ENCODE measurements at regions not wholly inside any gene's neighbourhood (a gene's known extent, or its start where the extent isn't known, plus 50 kb on each side); places are given as distances from the start of the nearest gene placed in this dataset.

- Histone ChIP-seq H3K27ac (ENCODE audit: control insufficient read depth, insufficient read depth, low read length) (no peak overlapping the region), H4K20me1 (ENCODE audit: control insufficient read depth, extremely low read depth, insufficient read depth, low read length) (no peaks in the 10 kb centered on the region), H3K27me3 (ENCODE audit: control insufficient read depth, extremely low read depth, insufficient read depth, low read length) (peaks cover 43% of the 10 kb centered on the region), H2AFZ (ENCODE audit: control insufficient read depth, low read length) (peak overlapping the region; percentile 12), H3K79me2 (ENCODE audit: control insufficient read depth, insufficient read depth, low read length) (no peaks in the 10 kb centered on the region), H3K4me1 (ENCODE audit: control insufficient read depth, extremely low read depth, insufficient read depth, low read length) (no peaks in the 10 kb centered on the region), H3K4me3 (ENCODE audit: control insufficient read depth in 2 of 3, extremely low read depth in 1 of 3, insufficient read depth in 2 of 3, low read depth in 1 of 3, low read length in 3 of 3) (peak overlapping the region in 1 of 3 experiments; percentile 3), H3K9me1 (ENCODE audit: control insufficient read depth, extremely low read depth, insufficient read depth, low read length) (no peaks in the 10 kb centered on the region), H3K9ac (ENCODE audit: control insufficient read depth, extremely low read depth, insufficient read depth, low read length) (no peak overlapping the region), H3K9me3 (ENCODE audit: control insufficient read depth, low read depth, low read length) (no peaks in the 10 kb centered on the region), H3K4me2 (ENCODE audit: control insufficient read depth, extremely low read depth, insufficient read depth, low read depth, low read length) (peak overlapping the region; percentile 27), H3K36me3 (ENCODE audit: control insufficient read depth in 2 of 2, extremely low read depth in 1 of 2, insufficient read depth in 2 of 2, low read length in 2 of 2) (no peaks in the 10 kb centered on the region)
- TF ChIP-seq EZH2 (IDR thresholded peaks at IDR 0.05; ENCODE audit: low read length): peak; percentile 56
- TF ChIP-seq CTCF (optimal IDR thresholded peaks at IDR 0.05 in 1 of 3, IDR thresholded peaks at IDR 0.05 in 1 of 3, conservative IDR thresholded peaks at IDR 0.05 in 1 of 3; ENCODE audit: extremely low read depth in 1 of 3, insufficient read depth in 2 of 3, low read length in 3 of 3): no peak
- DNase-seq (ENCODE audit: low read depth, low spot score) (no peak), FAIRE-seq (no peak)
- dilution Hi-C loops (cut with MboI; ENCODE audit: extremely low pct_ligation_motif_present, low sequenced_read_pairs): no loop called here
Measured at GRCh38 chr3:128555098-128555825, 62.3 kb upstream of the GATA2 start.

GRCh38 chr3:128554465-128555097 is 61.6 kb upstream of the GATA2 start:
- no peak overlapping the region for H3K4me3 ChIP-seq (ENCODE audit: control insufficient read depth in 2 of 3, extremely low read depth in 1 of 3, insufficient read depth in 2 of 3, low read depth in 1 of 3, low read length in 3 of 3)
- TF ChIP-seq EZH2 (IDR thresholded peaks at IDR 0.05; ENCODE audit: low read length) (no peak), CTCF (optimal IDR thresholded peaks at IDR 0.05 in 1 of 3, IDR thresholded peaks at IDR 0.05 in 1 of 3, conservative IDR thresholded peaks at IDR 0.05 in 1 of 3; ENCODE audit: extremely low read depth in 1 of 3, insufficient read depth in 2 of 3, low read length in 3 of 3) (no peak)
- no peak overlapping the region for H3K9ac ChIP-seq (ENCODE audit: control insufficient read depth, extremely low read depth, insufficient read depth, low read length)
- DNase-seq (ENCODE audit: low read depth, low spot score) (no peak), FAIRE-seq (no peak)
- H3K9me3 ChIP-seq (ENCODE audit: control insufficient read depth, low read depth, low read length): no peaks in the 10 kb centered on the region
- no peak overlapping the region for H3K27ac ChIP-seq (ENCODE audit: control insufficient read depth, insufficient read depth, low read length)
- H3K4me1 ChIP-seq (ENCODE audit: control insufficient read depth, extremely low read depth, insufficient read depth, low read length): no peaks in the 10 kb centered on the region
- H3K4me2 ChIP-seq (ENCODE audit: control insufficient read depth, extremely low read depth, insufficient read depth, low read depth, low read length): no peak overlapping the region
- no peaks in the 10 kb centered on the region for H4K20me1 ChIP-seq (ENCODE audit: control insufficient read depth, extremely low read depth, insufficient read depth, low read length)
- dilution Hi-C loops (cut with MboI; ENCODE audit: extremely low pct_ligation_motif_present, low sequenced_read_pairs): no loop called here
- peaks cover 37% of the 10 kb centered on the region for H3K27me3 ChIP-seq (ENCODE audit: control insufficient read depth, extremely low read depth, insufficient read depth, low read length)
- no peaks in the 10 kb centered on the region for H3K79me2 ChIP-seq (ENCODE audit: control insufficient read depth, insufficient read depth, low read length)
- H3K36me3 ChIP-seq (ENCODE audit: control insufficient read depth in 2 of 2, extremely low read depth in 1 of 2, insufficient read depth in 2 of 2, low read length in 2 of 2): no peaks in the 10 kb centered on the region
- H2AFZ ChIP-seq (ENCODE audit: control insufficient read depth, low read length): no peak overlapping the region
- H3K9me1 ChIP-seq (ENCODE audit: control insufficient read depth, extremely low read depth, insufficient read depth, low read length): no peaks in the 10 kb centered on the region

Measured in keratinocyte (primary cell).